Activated CD8-positive, alpha-beta T cell treated with anti-CD3 and anti-CD28 coated beads for 36 hours (primary cell): ENCODE measurements at regions not wholly inside any gene's neighbourhood (a gene's known extent, or its start where the extent isn't known, plus 50 kb on each side); places are given as distances from the start of the nearest gene placed in this dataset.

Source experiments
- ATAC-seq: fragments of 200-7000 bp; cut with Tn5 transposase; one replicate; pipeline ENCODE4 v1.10.0; 2021; ENCODE audit warnings: mild to moderate bottlenecking, moderate library complexity
- CTCF ChIA-PET: fragments of 350-600 bp; sonication (Branson Sonifier 250); formaldehyde crosslinking; loops from one replicate; lab custom pipeline; 2021; ENCODE audit warnings: antibody characterized with exemption; lab: Charles Lee
- POLR2A ChIA-PET: fragments of 350-600 bp; sonication (Branson Sonifier 250); formaldehyde crosslinking; loops from one replicate; lab custom pipeline; 2021; ENCODE audit warnings: antibody characterized with exemption; lab: Charles Lee
- DNase-seq: peaks from one replicate; pipeline ENCODE4 v3.0.0-alpha.2; 2020
- H3K27ac Mint-ChIP-seq: one replicate; pipeline ENCODE4 v1.8.0; 2021; ENCODE audit warnings: mild to moderate bottlenecking, mixed read lengths
- H3K27me3 Mint-ChIP-seq: one replicate; pipeline ENCODE4 v1.8.0; 2021; ENCODE audit warnings: mixed read lengths
- H3K36me3 Mint-ChIP-seq: one replicate; pipeline ENCODE4 v1.8.0; 2021; ENCODE audit warnings: low read depth, mixed read lengths
- H3K4me1 Mint-ChIP-seq: one replicate; pipeline ENCODE4 v1.8.0; 2021; ENCODE audit warnings: low read depth, mixed read lengths
- H3K4me3 Mint-ChIP-seq: one replicate; pipeline ENCODE4 v1.8.0; 2021; ENCODE audit warnings: mild to moderate bottlenecking, moderate library complexity, mixed read lengths
- H3K9me3 Mint-ChIP-seq: one replicate; pipeline ENCODE4 v1.8.0; 2021; ENCODE audit warnings: mixed read lengths
- intact Hi-C: fragments of 100-400 bp; cut with micrococcal nuclease; formaldehyde crosslinking; loops from one replicate; pipeline ENCODE4 v1.10.0; 2022
- TF ChIP-seq, protein P1 (sequence below): fragments of 200-600 bp; IDR thresholded peaks from one replicate; pipeline ENCODE4 v1.8.0; 2022; ENCODE audit warnings: antibody characterized with exemption, mild to moderate bottlenecking

DNA sequence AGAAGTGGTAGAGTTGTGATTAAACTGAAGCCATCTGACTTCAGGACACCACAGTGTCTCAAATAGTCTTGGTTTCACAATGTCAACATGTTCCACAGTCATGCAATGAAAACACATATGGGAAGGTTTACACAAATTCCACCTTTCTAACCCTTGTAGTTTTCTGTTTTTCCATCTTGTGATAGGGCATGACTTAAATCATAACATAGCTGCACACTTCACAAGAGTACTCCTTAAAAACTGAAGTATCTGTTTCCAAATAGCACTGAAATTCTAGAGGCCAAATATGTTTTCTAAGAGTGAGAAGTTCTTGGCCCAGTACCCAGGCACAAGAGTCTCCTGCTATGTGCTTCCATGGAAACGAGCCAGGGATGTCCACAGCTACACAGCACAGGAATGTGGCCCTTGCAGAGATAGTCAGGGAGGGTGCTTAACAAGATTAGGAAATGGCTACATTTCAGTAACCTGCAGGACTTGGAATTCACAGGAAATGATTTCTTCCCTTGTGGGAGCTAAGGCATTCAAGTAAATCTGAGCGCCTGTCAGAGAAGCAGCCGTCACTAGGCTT is 269.1 kb downstream of the NDFIP2 start:
- no peaks in the 10 kb centered on the region for H3K9me3 Mint-ChIP-seq

DNA sequence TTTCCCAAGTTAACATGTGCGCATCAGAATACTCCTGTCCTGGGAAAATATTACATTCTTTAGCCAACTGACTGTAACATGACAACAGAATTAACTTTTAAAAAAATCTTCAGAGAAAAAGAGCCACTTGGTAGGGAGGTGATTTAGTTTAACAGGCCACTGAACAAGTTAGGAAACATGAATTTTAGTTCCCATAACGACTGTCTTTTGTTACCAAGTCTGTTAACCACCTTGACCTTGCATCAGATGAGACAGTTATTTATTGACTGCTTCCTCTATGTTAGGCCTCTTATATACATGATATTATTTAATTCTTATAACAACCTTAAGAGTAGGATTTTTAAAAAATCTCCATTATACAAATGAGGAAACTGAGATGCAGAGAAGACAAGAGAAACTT is 268.6 kb downstream of the NDFIP2 start:
- Mint-ChIP-seq H3K27ac (no peak overlapping the region), H3K4me1 (no peaks in the 10 kb centered on the region), H3K9me3 (no peaks in the 10 kb centered on the region), H3K4me3 (no peak overlapping the region), H3K27me3 (no peaks in the 10 kb centered on the region), H3K36me3 (no peaks in the 10 kb centered on the region)
- ChIA-PET POLR2A (no interaction called here), CTCF (no interaction called here)
- no peak for DNase-seq
- ATAC-seq, result no peak
- intact Hi-C loops, result no loop called here
- TF ChIP-seq, protein P1, sequence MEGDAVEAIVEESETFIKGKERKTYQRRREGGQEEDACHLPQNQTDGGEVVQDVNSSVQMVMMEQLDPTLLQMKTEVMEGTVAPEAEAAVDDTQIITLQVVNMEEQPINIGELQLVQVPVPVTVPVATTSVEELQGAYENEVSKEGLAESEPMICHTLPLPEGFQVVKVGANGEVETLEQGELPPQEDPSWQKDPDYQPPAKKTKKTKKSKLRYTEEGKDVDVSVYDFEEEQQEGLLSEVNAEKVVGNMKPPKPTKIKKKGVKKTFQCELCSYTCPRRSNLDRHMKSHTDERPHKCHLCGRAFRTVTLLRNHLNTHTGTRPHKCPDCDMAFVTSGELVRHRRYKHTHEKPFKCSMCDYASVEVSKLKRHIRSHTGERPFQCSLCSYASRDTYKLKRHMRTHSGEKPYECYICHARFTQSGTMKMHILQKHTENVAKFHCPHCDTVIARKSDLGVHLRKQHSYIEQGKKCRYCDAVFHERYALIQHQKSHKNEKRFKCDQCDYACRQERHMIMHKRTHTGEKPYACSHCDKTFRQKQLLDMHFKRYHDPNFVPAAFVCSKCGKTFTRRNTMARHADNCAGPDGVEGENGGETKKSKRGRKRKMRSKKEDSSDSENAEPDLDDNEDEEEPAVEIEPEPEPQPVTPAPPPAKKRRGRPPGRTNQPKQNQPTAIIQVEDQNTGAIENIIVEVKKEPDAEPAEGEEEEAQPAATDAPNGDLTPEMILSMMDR, result no peak

More for the DNA sequence above, 269.1 kb downstream of the NDFIP2 start:
- DNase-seq (no peak), ATAC-seq (no peak)
- CTCF ChIA-PET, result no interaction called here
- POLR2A ChIA-PET, result no interaction called here
- intact Hi-C loops, result no loop called here
- no peak overlapping the region for H3K4me3 Mint-ChIP-seq
- H3K36me3 Mint-ChIP-seq, result no peaks in the 10 kb centered on the region
- TF ChIP-seq, protein P1, result no peak
- H3K27me3 Mint-ChIP-seq, result no peaks in the 10 kb centered on the region
- no peaks in the 10 kb centered on the region for H3K4me1 Mint-ChIP-seq
- no peak overlapping the region for H3K27ac Mint-ChIP-seq

DNA sequence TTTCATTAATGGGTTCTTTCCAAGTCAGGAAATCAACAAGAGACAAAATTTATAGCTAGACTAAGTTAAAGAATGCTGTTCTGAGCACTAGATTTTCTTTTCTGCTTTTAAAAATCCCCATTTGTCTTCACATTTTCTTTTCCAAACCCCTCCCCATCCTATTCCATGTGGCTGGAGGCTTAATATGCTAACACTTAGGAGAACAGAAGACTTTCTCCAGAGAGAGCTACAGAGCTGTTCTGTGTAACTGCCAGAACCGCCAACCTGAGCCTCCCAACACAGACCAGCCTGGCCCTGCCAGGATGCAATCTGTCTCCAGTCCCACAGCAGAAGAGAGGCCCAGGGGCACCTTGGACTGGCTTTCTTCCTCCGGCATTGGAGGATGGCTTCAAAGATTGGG is 264.1 kb downstream of the NDFIP2 start:
- CTCF ChIA-PET, result interaction anchor here (1.1 kb wide), 1 partner anchor 66 kb away, joined by 3 read pairs; no protein-coding TSS in a partner anchor
- Mint-ChIP-seq H3K36me3 (no peaks in the 10 kb centered on the region), H3K4me3 (no peak overlapping the region), H3K9me3 (no peaks in the 10 kb centered on the region), H3K27me3 (no peaks in the 10 kb centered on the region), H3K27ac (no peak overlapping the region), H3K4me1 (no peaks in the 10 kb centered on the region)
- intact Hi-C loops, result no loop called here
- TF ChIP-seq, protein P1, result no peak
- POLR2A ChIA-PET, result no interaction called here
- no peak for DNase-seq
- ATAC-seq, result no peak

DNA sequence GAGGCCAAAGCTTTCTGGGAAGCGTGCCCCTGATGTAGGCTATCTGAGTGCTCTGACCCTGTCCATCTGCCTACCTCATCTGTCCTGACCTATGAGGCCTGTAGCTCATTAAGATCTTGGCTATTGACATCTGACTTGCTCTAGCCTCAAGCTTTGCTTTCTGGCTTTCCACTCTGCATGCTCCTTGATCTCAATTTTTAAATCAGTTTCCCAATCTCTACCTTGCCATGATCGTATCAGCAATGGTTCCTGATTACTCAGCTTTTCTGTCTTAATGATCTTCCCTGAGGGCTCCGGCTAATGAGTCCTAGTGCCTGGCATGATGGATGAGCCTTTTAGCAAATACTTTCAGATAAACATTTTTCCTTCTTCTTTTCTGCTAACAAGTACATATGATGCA is 262.0 kb downstream of the NDFIP2 start:
- DNase-seq, result no peak
- ChIA-PET CTCF (no interaction called here), POLR2A (no interaction called here)
- TF ChIP-seq, protein P1, result no peak
- Mint-ChIP-seq H3K27ac (no peak overlapping the region), H3K4me1 (no peaks in the 10 kb centered on the region), H3K9me3 (no peaks in the 10 kb centered on the region), H3K4me3 (no peak overlapping the region), H3K36me3 (no peaks in the 10 kb centered on the region), H3K27me3 (no peaks in the 10 kb centered on the region)
- ATAC-seq, result no peak
- intact Hi-C loops, result no loop called here

DNA sequence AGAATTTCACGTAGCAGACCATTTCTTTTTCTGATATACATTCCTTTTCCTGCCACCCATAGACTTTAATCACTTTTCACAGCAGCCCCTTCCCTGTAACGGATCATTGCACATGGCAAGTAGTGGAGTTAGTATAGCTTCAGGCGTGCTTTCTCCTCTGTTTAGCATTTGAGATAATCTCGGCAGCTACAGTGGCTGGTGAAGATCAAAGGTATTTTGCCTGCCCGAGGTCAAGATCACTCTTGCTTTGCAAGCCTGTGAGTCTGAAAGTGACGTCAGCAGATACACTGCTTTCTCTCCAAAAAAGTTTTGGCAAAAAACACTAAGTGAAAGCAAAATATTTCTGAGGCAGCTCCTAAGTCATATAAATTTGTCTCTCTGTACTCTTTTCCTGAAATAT is 260.0 kb downstream of the NDFIP2 start:
- intact Hi-C loops, result no loop called here
- TF ChIP-seq, protein P1, result no peak
- no peak overlapping the region for H3K27ac Mint-ChIP-seq
- no peaks in the 10 kb centered on the region for H3K9me3 Mint-ChIP-seq
- H3K4me1 Mint-ChIP-seq, result no peaks in the 10 kb centered on the region
- H3K27me3 Mint-ChIP-seq, result peaks cover 2% of the 10 kb centered on the region
- DNase-seq (no peak), ATAC-seq (no peak)
- ChIA-PET CTCF (no interaction called here), POLR2A (no interaction called here)
- no peaks in the 10 kb centered on the region for H3K36me3 Mint-ChIP-seq
- H3K4me3 Mint-ChIP-seq, result no peak overlapping the region
